ENCODE measurements at regions not wholly inside any gene's neighbourhood (a gene's known extent, or its start where the extent isn't known, plus 50 kb on each side); places are given as distances from the start of the nearest gene placed in this dataset.

GRCh38 chr7:91323626-91324158 is 59.5 kb downstream of the FZD1 start:
- intact Hi-C loops (cut with micrococcal nuclease) = no loop called here
- no peaks in the 10 kb centered on the region for H3K4me1 Mint-ChIP-seq (ENCODE audit: low read depth)
- CTCF ChIA-PET = interaction anchor here (1.5 kb wide), 1 partner anchor 14 kb away, joined by 3 read pairs; no protein-coding TSS in a partner anchor
- H3K27ac Mint-ChIP-seq = no peak overlapping the region
- H3K36me3 Mint-ChIP-seq (ENCODE audit: low read depth) = no peaks in the 10 kb centered on the region
- peaks cover 2% of the 10 kb centered on the region for H3K27me3 Mint-ChIP-seq (ENCODE audit: low read depth)
- no peak for DNase-seq
- H3K4me3 Mint-ChIP-seq = no peak overlapping the region
- H3K9me3 Mint-ChIP-seq = no peaks in the 10 kb centered on the region

DNA sequence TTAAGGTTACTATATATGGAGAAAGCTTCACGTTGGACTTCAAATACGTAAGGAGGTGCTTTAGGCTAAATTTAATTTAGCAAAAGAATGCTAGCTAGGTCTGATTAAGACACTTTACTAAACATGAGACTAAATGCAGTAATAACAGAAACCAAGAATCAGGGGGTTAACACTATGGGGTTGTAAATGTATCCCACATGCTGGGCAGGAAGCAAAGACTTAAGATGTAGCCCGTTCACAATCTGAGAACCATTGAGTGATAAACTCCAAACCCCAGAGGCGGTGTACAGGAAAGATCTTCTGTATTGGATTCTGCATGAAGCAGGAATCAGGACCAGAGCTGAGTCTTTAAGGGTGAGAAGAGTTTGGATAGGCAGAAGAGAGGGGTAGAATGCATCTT is 60.4 kb downstream of the FZD1 start:
- H3K4me3 Mint-ChIP-seq = no peak overlapping the region
- H3K4me1 Mint-ChIP-seq (ENCODE audit: low read depth) = no peaks in the 10 kb centered on the region
- H3K27me3 Mint-ChIP-seq (ENCODE audit: low read depth) = peaks cover 2% of the 10 kb centered on the region
- DNase-seq = no peak
- intact Hi-C loops (cut with micrococcal nuclease) = no loop called here
- no peak overlapping the region for H3K27ac Mint-ChIP-seq
- no peaks in the 10 kb centered on the region for H3K36me3 Mint-ChIP-seq (ENCODE audit: low read depth)
- no peaks in the 10 kb centered on the region for H3K9me3 Mint-ChIP-seq
- CTCF ChIA-PET = no interaction called here

- H3K36me3 Mint-ChIP-seq (ENCODE audit: low read depth) = no peaks in the 10 kb centered on the region
- H3K27me3 Mint-ChIP-seq (ENCODE audit: low read depth) = peaks cover 8% of the 10 kb centered on the region
- H3K27ac Mint-ChIP-seq = no peak overlapping the region
- H3K4me3 Mint-ChIP-seq = no peak overlapping the region
- no peaks in the 10 kb centered on the region for H3K9me3 Mint-ChIP-seq
- no peak for DNase-seq
- CTCF ChIA-PET = no interaction called here
- intact Hi-C loops (cut with micrococcal nuclease) = no loop called here
- no peaks in the 10 kb centered on the region for H3K4me1 Mint-ChIP-seq (ENCODE audit: low read depth)
Measured at GRCh38 chr7:91325726-91326125, 61.5 kb downstream of the FZD1 start.

DNA sequence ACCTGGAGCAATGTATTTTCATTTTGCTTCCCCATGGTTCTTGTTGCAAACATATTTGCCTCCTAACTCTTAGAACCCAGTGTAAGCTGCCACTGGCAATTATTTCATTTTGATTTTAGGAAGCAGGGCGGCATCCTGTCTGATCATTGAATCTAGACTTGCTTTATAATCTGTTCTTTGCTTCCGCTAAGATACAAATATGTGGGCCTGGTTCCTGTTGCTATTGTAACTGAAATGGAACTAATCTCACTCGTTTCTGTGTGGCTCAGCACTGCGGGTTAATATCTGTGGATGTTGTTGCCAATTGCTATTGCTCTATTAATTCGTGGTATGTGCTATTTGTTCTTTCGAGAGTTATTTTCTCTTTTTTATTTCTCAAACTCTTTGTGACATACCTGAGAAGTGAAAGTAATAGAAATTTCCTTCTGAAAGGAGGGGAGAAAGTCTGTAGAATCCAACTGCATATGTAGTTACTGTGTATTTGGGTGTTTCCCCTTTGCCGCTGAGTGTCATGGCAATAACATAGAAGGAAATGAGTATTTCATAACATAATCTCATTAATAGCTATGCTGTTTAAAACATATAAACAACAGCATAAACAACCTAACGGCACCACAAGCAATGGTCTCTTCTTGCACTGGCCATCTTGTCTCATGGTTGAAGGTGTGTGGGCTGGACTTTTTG is 62.4 kb downstream of the FZD1 start:
- no peaks in the 10 kb centered on the region for H3K4me1 Mint-ChIP-seq (ENCODE audit: low read depth)
- intact Hi-C loops (cut with micrococcal nuclease) = no loop called here
- no peak overlapping the region for H3K27ac Mint-ChIP-seq
- H3K36me3 Mint-ChIP-seq (ENCODE audit: low read depth) = no peaks in the 10 kb centered on the region
- H3K9me3 Mint-ChIP-seq = no peaks in the 10 kb centered on the region
- peaks cover 8% of the 10 kb centered on the region for H3K27me3 Mint-ChIP-seq (ENCODE audit: low read depth)
- DNase-seq = no peak
- no peak overlapping the region for H3K4me3 Mint-ChIP-seq
- CTCF ChIA-PET = no interaction called here

DNA sequence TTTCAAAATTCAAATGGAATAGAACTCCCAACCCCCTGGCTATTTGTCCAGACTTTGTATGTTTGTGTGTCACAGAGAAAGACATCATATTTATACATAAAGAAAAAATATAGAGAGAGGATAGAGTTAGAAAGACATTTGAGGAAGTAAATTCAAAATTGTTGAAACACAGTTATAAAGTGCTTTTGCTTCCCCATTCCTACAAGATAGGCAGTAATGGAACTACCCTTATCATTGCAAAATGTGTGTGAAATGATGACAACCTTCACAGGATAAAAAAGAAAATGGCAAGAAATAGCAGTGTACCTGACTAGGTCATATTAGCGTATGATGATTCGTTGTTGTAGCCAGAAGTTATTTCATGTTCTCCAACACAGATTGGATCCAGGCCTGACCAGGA is 63.1 kb downstream of the FZD1 start:
- H3K36me3 Mint-ChIP-seq (ENCODE audit: low read depth) = no peaks in the 10 kb centered on the region
- no peak for DNase-seq
- no peak overlapping the region for H3K27ac Mint-ChIP-seq
- H3K9me3 Mint-ChIP-seq = no peaks in the 10 kb centered on the region
- H3K4me3 Mint-ChIP-seq = no peak overlapping the region
- peaks cover 8% of the 10 kb centered on the region for H3K27me3 Mint-ChIP-seq (ENCODE audit: low read depth)
- CTCF ChIA-PET = no interaction called here
- no peaks in the 10 kb centered on the region for H3K4me1 Mint-ChIP-seq (ENCODE audit: low read depth)
- intact Hi-C loops (cut with micrococcal nuclease) = no loop called here

DNA sequence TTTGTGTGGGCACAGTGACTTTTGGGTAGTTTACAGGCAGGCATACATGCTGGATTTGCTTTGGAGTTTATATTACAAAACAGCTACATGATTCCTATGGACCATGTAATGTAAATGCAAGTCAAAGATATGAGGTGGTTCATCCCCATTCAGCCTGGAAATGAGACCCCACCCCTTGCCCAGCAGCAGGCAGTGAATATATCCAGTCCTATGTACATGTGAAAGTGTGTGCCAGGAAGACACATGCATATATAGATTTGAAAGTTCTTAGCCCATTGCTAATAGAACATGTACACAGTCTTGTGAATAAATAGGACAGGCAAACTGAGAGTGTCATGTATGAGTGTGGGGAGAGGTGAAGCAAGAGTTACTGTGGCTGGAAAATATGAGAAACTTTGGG is 65.3 kb downstream of the FZD1 start:
- intact Hi-C loops (cut with micrococcal nuclease) = no loop called here
- H3K36me3 Mint-ChIP-seq (ENCODE audit: low read depth) = no peaks in the 10 kb centered on the region
- CTCF ChIA-PET = no interaction called here
- no peak overlapping the region for H3K27ac Mint-ChIP-seq
- no peaks in the 10 kb centered on the region for H3K9me3 Mint-ChIP-seq
- no peak overlapping the region for H3K4me3 Mint-ChIP-seq
- DNase-seq = no peak
- H3K27me3 Mint-ChIP-seq (ENCODE audit: low read depth) = peaks cover 8% of the 10 kb centered on the region
- H3K4me1 Mint-ChIP-seq (ENCODE audit: low read depth) = no peaks in the 10 kb centered on the region

DNA sequence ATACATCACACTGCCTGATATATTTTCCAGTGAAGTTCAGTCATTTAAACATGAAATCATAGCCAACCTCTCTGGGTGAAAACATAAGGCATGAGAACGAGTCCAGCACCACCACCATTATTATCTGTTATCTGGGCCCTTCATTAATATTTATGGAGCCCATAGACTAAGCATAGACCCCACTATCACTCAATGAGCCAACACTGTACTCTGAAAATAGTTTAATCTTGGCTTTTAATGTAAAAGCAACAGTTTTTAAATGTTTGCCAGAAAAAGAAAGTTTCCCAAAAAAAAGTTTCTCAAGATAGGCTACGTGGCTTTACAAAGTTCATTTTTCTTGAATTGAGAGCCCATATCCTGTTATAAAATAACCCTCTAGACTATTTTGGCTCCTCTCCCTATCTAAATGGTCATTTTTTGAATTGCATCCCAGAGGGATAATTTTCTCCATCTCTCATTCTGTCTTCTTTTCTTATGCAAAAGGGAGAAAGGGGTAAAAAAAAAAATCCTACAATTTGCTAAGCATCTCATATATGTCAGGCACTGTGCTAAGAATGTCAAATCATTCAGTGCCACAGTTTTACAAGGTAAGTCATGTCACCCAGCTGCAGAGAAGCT is 66.1 kb downstream of the FZD1 start:
- Mint-ChIP-seq H3K9me3 (no peaks in the 10 kb centered on the region), H3K27ac (no peak overlapping the region), H3K27me3 (ENCODE audit: low read depth) (peaks cover 6% of the 10 kb centered on the region), H3K4me1 (ENCODE audit: low read depth) (no peaks in the 10 kb centered on the region), H3K36me3 (ENCODE audit: low read depth) (no peaks in the 10 kb centered on the region), H3K4me3 (no peak overlapping the region)
- DNase-seq = no peak
- CTCF ChIA-PET = no interaction called here
- intact Hi-C loops (cut with micrococcal nuclease) = no loop called here

DNA sequence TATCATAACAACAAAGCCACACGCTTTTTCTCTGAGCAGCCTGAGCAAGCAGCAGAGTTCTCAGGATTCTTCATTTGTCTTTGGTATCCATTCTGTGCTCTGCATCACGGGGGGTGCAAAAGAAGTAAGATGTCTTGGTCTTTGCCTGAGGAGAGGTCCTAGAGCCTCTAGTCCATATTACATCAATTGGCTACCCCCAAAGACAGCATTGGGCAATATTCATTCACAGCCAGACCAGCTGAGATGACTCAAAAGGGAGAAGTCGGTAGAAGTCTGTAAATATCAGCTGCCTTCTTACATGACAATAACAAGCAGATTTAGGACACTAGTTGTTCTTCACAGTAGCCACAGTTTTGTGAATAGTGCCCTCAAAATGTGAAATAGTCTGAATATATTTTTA is 66.6 kb downstream of the FZD1 start:
- Mint-ChIP-seq H3K36me3 (ENCODE audit: low read depth) (no peaks in the 10 kb centered on the region), H3K4me3 (no peak overlapping the region), H3K4me1 (ENCODE audit: low read depth) (no peaks in the 10 kb centered on the region), H3K27ac (no peak overlapping the region), H3K9me3 (no peaks in the 10 kb centered on the region), H3K27me3 (ENCODE audit: low read depth) (peaks cover 8% of the 10 kb centered on the region)
- intact Hi-C loops (cut with micrococcal nuclease) = no loop called here
- CTCF ChIA-PET = no interaction called here
- DNase-seq = no peak

DNA sequence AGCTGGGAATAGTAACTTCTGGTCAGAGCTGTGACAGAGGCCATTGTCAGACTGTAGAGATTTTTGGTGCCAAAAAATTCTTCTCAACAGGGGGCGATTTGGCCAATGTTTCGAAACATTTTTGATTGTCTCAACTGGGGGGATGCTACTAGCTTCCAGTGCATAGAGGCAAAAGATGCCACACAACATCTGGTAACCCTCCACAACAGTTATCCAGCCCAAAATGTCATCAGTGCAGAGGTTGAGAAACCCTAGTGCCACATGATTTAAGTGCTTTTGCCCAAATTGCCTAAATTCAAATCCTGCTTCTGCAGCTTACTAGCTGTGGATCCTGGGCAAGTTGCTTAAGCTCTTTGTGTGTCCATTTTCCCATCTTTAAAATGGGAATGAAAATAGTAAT is 71.9 kb downstream of the FZD1 start:
- H3K4me3 Mint-ChIP-seq = no peak overlapping the region
- no peak for DNase-seq
- no peaks in the 10 kb centered on the region for H3K9me3 Mint-ChIP-seq
- CTCF ChIA-PET = no interaction called here
- H3K4me1 Mint-ChIP-seq (ENCODE audit: low read depth) = no peaks in the 10 kb centered on the region
- intact Hi-C loops (cut with micrococcal nuclease) = no loop called here
- H3K27ac Mint-ChIP-seq = no peak overlapping the region
- peaks cover 4% of the 10 kb centered on the region for H3K27me3 Mint-ChIP-seq (ENCODE audit: low read depth)
- H3K36me3 Mint-ChIP-seq (ENCODE audit: low read depth) = no peaks in the 10 kb centered on the region

GRCh38 chr7:91338226-91339020 is 74.2 kb downstream of the FZD1 start:
- no peaks in the 10 kb centered on the region for H3K36me3 Mint-ChIP-seq (ENCODE audit: low read depth)
- no peaks in the 10 kb centered on the region for H3K9me3 Mint-ChIP-seq
- intact Hi-C loops (cut with micrococcal nuclease) = no loop called here
- H3K4me1 Mint-ChIP-seq (ENCODE audit: low read depth) = no peaks in the 10 kb centered on the region
- H3K27ac Mint-ChIP-seq = no peak overlapping the region
- H3K27me3 Mint-ChIP-seq (ENCODE audit: low read depth) = peaks cover 8% of the 10 kb centered on the region
- no peak for DNase-seq
- H3K4me3 Mint-ChIP-seq = no peak overlapping the region
- CTCF ChIA-PET = interaction anchor here (1.3 kb wide), 1 partner anchor 15 kb away, joined by 3 read pairs; no protein-coding TSS in a partner anchor

GRCh38 chr7:91342346-91342745 is 78.1 kb downstream of the FZD1 start:
- Mint-ChIP-seq H3K9me3 (no peaks in the 10 kb centered on the region), H3K27me3 (ENCODE audit: low read depth) (peaks cover 6% of the 10 kb centered on the region), H3K4me3 (no peak overlapping the region), H3K27ac (no peak overlapping the region), H3K4me1 (ENCODE audit: low read depth) (no peaks in the 10 kb centered on the region), H3K36me3 (ENCODE audit: low read depth) (no peaks in the 10 kb centered on the region)
- intact Hi-C loops (cut with micrococcal nuclease) = no loop called here
- DNase-seq = no peak
- CTCF ChIA-PET = no interaction called here

GRCh38 chr7:91343420-91343960 is 79.3 kb downstream of the FZD1 start:
- Mint-ChIP-seq H3K27ac (no peak overlapping the region), H3K4me1 (ENCODE audit: low read depth) (no peaks in the 10 kb centered on the region), H3K36me3 (ENCODE audit: low read depth) (no peaks in the 10 kb centered on the region), H3K27me3 (ENCODE audit: low read depth) (peaks cover 8% of the 10 kb centered on the region), H3K9me3 (no peaks in the 10 kb centered on the region), H3K4me3 (no peak overlapping the region)
- CTCF ChIA-PET = no interaction called here
- no peak for DNase-seq
- intact Hi-C loops (cut with micrococcal nuclease) = no loop called here
